OCI-LY3 (cell line): ENCODE measurements at regions not wholly inside any gene's neighbourhood (a gene's known extent, or its start where the extent isn't known, plus 50 kb on each side); places are given as distances from the start of the nearest gene placed in this dataset.

Experiments used
- CTCF ChIP-seq: fragments of 200-600, 300-600 bp; sonication (generic); IDR thresholded peaks from 2 replicates; pipeline ENCODE4 v1.5.1; 2014; ENCODE audit warnings: antibody characterized with exemption, low read length, low read depth
- EZH2phosphoT487 ChIP-seq: fragments of 200-600 bp; shearing (Covaris generic); IDR thresholded peaks from 2 replicates; pipeline ENCODE4 v1.6.1; 2018; ENCODE audit warnings: antibody characterized with exemption, mixed run types, low read depth

- no peak for TF ChIP-seq CTCF
- no peak for TF ChIP-seq EZH2phosphoT487
These were observed 316.8 kb downstream of the CETN3 start for GRCh38 chr5:90092734-90093133.
